HEK293 (cell line): ENCODE measurements at regions not wholly inside any gene's neighbourhood (a gene's known extent, or its start where the extent isn't known, plus 50 kb on each side); places are given as distances from the start of the nearest gene placed in this dataset.
"Not testable (repeated sequence)": the region's sequence is repeated elsewhere in the genome, so short reads cannot be mapped to it uniquely, and the experiment has no call there.

Experiments used
- CTCF ChIP-seq: fragments of 450-650 bp; formaldehyde crosslinking; IDR thresholded peaks from 2 replicates; pipeline ENCODE4 v1.5.1; 2016; ENCODE audit warnings: missing biosample characterization, missing genetic modification characterization
- ZNF518A ChIP-seq: fragments of 450-650 bp; formaldehyde crosslinking; conservative IDR thresholded peaks from 2 replicates; pipeline ENCODE4 v1.5.1; 2016; ENCODE audit warnings: low read depth, missing biosample characterization, missing genetic modification characterization
- ZNF529 ChIP-seq: fragments of 450-650 bp; formaldehyde crosslinking; IDR thresholded peaks from 2 replicates; pipeline ENCODE4 v1.5.1; 2017; ENCODE audit warnings: missing genetic modification characterization, missing biosample characterization; ENCODE audit not compliant: insufficient replicate concordance

DNA sequence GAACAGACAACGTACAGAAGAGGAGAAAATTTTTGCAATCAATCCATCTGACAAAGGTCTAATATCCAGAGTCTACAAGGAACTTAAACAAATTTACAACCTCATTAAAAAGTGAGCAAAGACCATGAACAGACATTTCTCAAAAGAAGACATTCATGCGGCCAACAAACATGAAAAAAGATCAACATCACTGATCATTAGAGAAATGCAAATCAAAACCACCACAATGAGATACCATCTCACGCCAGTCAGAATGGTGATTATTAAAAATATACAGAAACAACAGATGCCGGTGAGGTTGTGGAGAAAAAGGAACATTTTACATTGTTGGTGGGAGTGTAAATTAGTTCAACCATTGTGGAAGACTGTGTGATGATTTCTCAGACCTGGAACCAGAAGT lies 149.0 kb upstream of the OLIG3 start:
- not testable (repeated sequence) for TF ChIP-seq ZNF529, ZNF518A, CTCF (tag by site-specific recombination)
